GM04503 (cell line): ENCODE measurements at regions not wholly inside any gene's neighbourhood (a gene's known extent, or its start where the extent isn't known, plus 50 kb on each side); places are given as distances from the start of the nearest gene placed in this dataset.

Source experiments
- DNase-seq: peaks from one replicate; pipeline ENCODE4 v3.0.0-alpha.2; 2012; ENCODE audit warnings: low read depth

- DNase-seq = no peak
Observed at GRCh38 chr2:146221826-146222225, 1623.0 kb upstream of the ACVR2A start.

GRCh38 chr2:146220957-146221356 is 1623.9 kb upstream of the ACVR2A start:
- DNase-seq = no peak

- DNase-seq = no peak
Observed at GRCh38 chr2:146214394-146214929, 1630.4 kb upstream of the ACVR2A start.

DNA sequence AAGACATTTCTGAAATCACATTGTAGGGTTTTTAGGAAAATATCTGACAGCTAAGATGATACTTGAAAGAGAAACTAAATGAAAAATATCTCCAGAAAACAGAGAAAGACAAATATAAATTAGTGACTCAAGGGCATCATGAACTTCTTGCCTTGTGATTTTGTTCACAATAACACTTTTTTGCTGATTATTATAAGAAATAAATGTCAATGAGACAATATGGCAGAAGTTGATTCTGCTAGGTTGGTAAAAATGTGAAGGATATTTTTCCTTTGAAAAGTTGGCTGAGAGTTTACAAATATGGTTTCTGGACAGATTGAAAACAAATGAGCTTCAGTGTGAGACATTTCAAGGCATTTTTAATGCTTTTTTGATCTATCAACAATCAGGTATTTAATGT is 1631.2 kb upstream of the ACVR2A start:
- no peak for DNase-seq

DNA sequence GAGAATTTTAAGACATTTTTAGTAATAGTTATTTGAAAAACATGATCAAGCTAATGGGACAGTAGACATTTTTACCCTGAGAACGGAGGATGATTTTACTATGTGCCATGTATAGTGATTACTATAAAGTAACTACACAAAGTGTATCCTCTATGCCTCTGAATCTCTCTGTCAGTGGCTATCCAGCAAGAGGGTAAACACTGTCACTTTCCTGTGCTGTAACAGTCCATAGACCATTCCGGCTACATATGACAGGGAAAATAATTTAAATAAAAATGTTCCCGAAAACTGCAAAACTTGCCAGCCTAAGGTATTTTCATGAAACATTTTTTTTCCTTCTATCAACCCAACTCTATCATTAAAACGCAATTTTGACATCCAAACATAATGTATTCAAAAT is 1632.2 kb upstream of the ACVR2A start:
- DNase-seq = no peak

GRCh38 chr2:146209842-146210275 is 1635.0 kb upstream of the ACVR2A start:
- no peak for DNase-seq

DNA sequence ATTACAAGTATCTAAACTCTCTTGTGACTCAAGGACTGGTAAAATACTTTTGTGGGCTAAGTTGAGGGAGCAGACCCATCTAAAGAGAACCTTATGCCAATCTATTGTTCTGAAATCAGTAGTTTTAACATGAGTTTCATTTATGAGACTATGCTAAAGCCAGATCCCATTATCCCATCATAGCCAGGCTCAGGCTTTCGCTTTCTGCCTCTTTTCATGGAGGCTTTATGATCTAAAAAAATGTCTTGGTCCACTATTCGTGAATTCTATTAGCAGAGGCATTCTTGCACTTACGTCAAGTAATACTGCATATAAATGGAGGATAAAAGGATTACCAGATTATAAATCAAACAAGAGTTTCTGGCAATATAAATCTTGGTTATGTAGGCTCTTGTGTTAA is 1636.9 kb upstream of the ACVR2A start:
- no peak for DNase-seq

GRCh38 chr2:146207417-146207816 is 1637.4 kb upstream of the ACVR2A start:
- no peak for DNase-seq

- no peak for DNase-seq
Observed at GRCh38 chr2:146203064-146203624, 1641.7 kb upstream of the ACVR2A start.

- DNase-seq = no peak
Observed at GRCh38 chr2:146193619-146194018, 1651.2 kb upstream of the ACVR2A start.

DNA sequence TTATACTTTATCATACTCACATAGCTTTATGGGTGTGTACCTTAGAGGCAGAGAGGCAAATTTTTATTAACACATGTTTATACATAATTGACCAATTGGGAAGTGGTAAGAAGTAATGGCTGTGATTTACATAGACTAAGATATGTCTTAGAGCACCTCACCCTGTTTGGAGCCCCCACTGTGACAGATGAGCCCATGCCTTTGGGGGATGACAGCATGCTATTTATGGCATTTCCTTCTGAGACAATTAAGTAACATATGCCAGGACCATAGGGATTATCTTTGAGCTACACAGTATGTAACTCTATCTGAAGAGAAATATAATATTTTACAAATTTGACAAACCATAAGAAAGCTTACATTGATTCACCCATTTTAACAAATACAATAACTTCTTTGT is 1655.3 kb upstream of the ACVR2A start:
- no peak for DNase-seq

DNA sequence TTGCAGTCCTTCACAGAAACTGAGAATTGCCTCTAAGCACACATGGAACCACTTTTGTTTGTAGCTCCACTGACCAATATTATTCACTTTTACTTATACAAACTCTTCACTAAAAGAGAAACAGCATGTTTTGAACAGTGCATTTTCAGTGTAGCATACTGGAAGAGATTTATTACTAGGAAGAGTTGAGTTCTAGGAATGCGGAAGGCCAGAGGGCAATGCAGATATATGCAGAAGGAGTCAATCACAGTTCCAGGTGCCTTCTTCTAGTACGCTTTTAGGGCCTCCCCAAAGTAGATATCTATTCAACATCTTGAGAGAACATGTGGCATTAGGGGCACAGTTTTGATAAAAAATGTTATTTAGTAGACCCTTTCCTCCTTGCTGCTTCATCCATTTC is 1654.0 kb upstream of the ZEB2 start:
- no peak for DNase-seq

DNA sequence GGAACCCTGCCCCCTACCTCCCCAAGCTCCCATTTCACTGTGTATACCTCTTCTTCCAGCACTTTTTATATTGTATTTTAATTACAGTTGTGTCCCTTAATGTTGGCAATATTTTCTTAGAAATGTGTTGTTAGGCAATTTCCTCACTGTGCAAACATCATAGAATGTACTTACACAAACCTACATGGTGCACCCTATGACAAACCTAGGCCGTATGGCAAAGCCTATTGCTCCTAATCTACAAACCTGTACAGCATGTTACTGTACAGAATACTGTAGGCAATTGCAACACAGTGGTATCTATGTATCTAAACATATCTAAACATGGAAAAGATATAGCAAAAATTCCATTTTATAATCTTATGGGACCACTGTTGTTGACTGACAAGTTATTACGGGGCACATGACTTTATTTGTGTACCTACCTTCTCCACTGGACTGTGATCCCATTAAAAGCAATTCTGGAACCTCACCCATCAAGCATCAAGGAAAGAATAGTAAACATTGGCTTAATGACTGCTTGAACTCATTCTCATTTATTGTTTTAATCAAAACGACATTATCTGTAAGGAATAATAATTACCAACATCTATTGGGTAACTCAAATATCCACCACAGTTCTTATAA is 1641.5 kb upstream of the ZEB2 start:
- DNase-seq = no peak

- no peak for DNase-seq
Observed at GRCh38 chr2:146158072-146158674, 1638.3 kb upstream of the ZEB2 start.

- DNase-seq = no peak
Observed at GRCh38 chr2:146147448-146148012, 1627.6 kb upstream of the ZEB2 start.

GRCh38 chr2:146143971-146144370 is 1624.1 kb upstream of the ZEB2 start:
- no peak for DNase-seq

DNA sequence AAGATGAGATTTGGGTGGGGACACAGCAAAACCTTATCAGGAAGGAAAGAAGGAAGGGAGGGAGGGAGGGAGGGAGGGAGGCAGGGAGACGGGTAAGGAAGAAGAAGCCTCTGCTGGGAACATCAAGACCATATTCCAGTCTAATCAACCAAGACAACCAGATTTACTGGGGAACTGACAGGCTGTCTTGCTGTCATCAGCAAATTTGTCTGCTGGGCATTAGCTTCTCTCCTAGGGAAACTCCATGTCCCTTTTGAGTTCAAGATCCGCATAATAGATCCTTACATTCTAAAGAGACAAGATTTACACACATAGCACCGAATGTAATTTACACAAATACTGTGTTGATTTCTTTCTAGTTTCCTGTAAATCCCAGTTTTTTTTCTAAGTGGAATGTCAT is 1618.9 kb upstream of the ZEB2 start:
- no peak for DNase-seq

DNA sequence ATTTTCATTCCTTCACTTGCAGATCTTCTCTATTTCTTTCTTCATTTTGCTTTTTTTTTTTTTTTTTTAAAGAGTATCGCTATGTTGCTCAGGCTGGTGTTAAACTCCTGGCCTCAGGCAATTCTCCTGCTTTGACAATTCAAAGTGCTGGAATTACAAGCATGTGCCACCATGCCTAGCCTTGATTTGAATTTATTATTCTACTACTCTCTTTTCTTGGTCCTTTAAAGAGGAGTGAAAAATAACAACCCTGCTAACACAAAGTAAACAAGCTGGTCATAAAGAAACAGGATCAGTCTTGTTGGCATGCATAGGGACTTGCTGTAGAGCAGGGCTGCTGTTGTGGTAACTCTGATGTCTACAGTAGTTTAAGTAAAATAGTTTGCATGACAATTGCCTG is 1615.3 kb upstream of the ZEB2 start:
- DNase-seq = no peak

DNA sequence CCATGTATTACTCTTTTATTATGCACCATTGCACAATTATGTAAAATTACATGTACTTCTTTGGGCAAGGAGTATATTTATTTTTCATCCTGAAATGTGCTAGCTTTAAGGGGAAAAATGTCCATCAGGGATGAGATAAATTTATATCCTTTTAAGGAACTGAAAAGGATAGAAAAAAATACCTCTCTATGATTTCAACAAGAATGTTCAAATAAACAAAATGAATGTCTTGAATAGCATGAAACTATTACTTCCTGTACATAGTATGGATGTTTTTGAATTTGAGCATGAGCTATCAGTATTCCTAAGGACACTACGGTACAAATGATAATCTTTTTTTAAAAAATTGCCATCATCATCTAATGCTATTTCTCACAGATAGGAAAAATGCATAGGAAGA is 1611.9 kb upstream of the ZEB2 start:
- DNase-seq = no peak

- DNase-seq = no peak
Observed at GRCh38 chr2:146131048-146131447, 1611.1 kb upstream of the ZEB2 start.

GRCh38 chr2:146130290-146130689 is 1610.4 kb upstream of the ZEB2 start:
- DNase-seq = no peak

DNA sequence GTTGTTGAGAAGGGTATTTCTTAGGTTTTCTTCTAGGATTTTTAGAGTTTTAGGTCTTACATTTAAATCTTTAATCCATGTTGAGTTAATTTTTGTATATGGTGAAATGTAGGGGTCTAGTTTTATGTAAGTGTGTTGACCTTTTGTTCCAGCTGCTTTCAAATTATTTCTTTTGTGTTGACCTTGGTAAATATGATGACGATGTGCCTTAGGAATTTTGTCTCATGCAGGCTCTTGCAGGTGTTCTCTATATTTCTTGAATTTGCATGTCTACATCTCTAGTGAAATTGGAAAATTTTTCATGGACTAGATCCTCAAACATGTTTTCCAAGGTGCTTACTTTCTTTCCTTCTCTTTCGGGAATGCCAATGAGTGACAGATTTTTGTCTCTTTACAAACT is 1609.3 kb upstream of the ZEB2 start:
- no peak for DNase-seq

DNA sequence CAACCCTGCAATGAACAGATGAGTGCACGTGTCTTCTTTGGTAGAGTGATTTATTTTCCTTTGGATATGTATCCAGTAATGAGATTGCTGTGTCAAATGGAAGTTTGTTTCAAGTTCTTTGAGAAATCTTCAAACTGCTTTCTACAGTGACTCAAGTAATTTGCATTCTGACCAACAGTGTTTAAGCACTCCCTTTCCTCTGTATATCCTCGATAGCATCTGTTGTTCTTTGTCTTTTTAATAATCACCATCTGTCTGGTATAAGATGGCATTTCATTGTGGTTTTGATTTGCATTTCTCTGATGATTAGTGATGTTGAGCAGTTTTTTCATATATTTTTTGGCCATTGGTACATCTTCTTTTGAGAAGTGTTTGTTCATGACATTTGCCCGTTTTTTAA is 1608.3 kb upstream of the ZEB2 start:
- DNase-seq = no peak
